ENCODE measurements at regions not wholly inside any gene's neighbourhood (a gene's known extent, or its start where the extent isn't known, plus 50 kb on each side); places are given as distances from the start of the nearest gene placed in this dataset.

DNA sequence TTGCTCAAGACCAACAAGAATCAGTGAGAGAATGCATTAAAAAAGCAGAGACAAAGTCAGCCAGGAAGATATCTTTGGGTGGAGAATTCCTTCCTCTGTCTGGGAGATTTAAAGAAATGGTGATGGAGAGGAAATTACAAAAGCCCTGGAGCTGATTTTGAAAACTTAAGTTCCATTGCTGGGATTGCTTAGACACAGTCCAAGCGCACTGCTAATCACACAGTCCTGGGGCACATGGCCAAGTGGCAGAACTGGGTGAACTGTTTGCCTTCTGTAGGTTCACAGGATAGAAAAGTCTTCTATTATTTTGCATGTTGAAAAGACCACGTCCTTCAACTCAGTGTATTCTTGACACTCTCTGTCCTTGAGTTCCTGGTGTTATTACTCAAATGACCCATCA is 284.9 kb upstream of the FBXL7 start:
- 27 to 74% methylated on average over 2 of the region's 2 CpGs for WGBS, 2 donors (ENCODE audit: low coverage in 1 of 2)
- H3K4me3 ChIP-seq = no peak overlapping the region
- no peaks in the 10 kb centered on the region for H3K36me3 ChIP-seq
- no peak overlapping the region for H3K27ac ChIP-seq
- TF ChIP-seq, protein P1, sequence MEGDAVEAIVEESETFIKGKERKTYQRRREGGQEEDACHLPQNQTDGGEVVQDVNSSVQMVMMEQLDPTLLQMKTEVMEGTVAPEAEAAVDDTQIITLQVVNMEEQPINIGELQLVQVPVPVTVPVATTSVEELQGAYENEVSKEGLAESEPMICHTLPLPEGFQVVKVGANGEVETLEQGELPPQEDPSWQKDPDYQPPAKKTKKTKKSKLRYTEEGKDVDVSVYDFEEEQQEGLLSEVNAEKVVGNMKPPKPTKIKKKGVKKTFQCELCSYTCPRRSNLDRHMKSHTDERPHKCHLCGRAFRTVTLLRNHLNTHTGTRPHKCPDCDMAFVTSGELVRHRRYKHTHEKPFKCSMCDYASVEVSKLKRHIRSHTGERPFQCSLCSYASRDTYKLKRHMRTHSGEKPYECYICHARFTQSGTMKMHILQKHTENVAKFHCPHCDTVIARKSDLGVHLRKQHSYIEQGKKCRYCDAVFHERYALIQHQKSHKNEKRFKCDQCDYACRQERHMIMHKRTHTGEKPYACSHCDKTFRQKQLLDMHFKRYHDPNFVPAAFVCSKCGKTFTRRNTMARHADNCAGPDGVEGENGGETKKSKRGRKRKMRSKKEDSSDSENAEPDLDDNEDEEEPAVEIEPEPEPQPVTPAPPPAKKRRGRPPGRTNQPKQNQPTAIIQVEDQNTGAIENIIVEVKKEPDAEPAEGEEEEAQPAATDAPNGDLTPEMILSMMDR (IDR thresholded peaks at IDR 0.05) = no peak
- no peak for TF ChIP-seq POLR2A (IDR thresholded peaks at IDR 0.05)
- TF ChIP-seq POLR2AphosphoS5 (IDR thresholded peaks at IDR 0.05) = no peak
- no peak for TF ChIP-seq EP300 (IDR thresholded peaks at IDR 0.05)
- no peaks in the 10 kb centered on the region for H3K4me1 ChIP-seq
- H3K9me3 ChIP-seq = peaks cover 0 to 13% (median 0%) of the 10 kb centered on the region in 3 donors
- ATAC-seq = no peak
- no peaks in the 10 kb centered on the region for H3K27me3 ChIP-seq

DNA sequence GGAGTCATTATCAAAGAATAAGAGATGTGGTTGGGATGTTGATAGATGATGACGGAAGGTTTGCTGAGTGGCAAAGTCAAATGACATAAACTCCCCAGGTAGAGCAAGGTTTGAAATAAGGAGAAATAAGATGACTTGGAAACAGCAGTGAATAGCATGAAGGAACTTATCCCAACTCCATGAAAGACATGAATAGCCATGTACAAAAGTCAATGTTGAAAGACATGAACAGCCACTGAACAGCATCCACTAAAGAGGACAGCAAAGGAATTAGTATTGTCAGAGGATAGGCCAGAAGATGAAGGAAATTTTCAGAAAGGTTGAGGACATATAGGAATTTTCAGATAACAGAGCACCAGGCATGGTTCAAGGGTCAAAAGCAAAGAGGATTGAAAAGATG is 286.0 kb upstream of the FBXL7 start:
- Histone ChIP-seq H3K36me3 (no peaks in the 10 kb centered on the region), H3K4me1 (no peaks in the 10 kb centered on the region), H3K27me3 (no peaks in the 10 kb centered on the region), H3K27ac (no peak overlapping the region), H3K9me3 (peaks cover 0 to 13% (median 0%) of the 10 kb centered on the region in 3 donors), H3K4me3 (no peak overlapping the region)
- no peak for TF ChIP-seq POLR2AphosphoS5 (IDR thresholded peaks at IDR 0.05)
- TF ChIP-seq POLR2A (IDR thresholded peaks at IDR 0.05) = no peak
- TF ChIP-seq EP300 (IDR thresholded peaks at IDR 0.05) = no peak
- TF ChIP-seq, protein P1 (IDR thresholded peaks at IDR 0.05) = no peak
- ATAC-seq = no peak
- WGBS, 2 donors (ENCODE audit: low coverage in 1 of 2) = 100% methylated on average over 1 of the region's 1 CpG

DNA sequence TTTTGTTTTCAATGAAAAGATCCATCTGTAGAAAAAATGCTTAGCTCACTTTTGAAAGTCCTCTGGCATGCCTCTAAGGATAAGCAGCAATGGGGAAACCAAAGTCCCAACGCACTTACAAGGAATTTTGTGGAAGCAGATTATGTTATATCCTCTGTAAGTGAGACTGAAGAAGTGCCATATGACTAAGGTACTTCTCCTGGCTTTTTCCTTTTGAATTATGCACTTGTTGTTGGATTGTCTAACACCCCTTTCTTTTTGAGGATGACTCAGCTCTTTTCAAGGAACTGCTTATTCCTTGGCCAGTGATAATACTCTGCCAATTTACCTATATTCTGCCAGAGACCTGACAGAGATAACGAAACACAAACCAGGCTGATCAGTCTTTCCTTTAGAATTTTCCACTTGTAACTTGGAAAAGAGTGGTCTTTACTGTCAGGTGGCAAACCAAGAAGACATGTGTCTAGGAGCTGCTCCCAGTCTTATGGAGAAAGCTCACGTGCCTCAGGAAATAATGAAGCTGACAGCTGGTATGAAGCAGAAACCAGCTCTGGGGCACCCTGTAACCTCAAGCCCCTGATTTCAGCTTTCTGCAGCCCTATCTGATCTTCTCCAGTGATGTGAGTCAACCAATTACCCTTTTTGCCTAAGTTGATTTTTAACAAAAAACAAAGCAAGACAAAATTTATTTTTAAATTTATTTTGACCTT is 290.8 kb upstream of the FBXL7 start:
- H3K36me3 ChIP-seq = no peaks in the 10 kb centered on the region
- H3K4me1 ChIP-seq = no peaks in the 10 kb centered on the region
- peaks cover 0 to 10% (median 0%) of the 10 kb centered on the region in 3 donors for H3K9me3 ChIP-seq
- WGBS, 2 donors (ENCODE audit: low coverage in 1 of 2) = 58 to 61% methylated on average over 3 of the region's 3 CpGs
- no peak for TF ChIP-seq POLR2A (IDR thresholded peaks at IDR 0.05)
- TF ChIP-seq POLR2AphosphoS5 (IDR thresholded peaks at IDR 0.05) = no peak
- no peak for ATAC-seq
- H3K4me3 ChIP-seq = no peak overlapping the region
- H3K27me3 ChIP-seq = no peaks in the 10 kb centered on the region
- no peak overlapping the region for H3K27ac ChIP-seq

DNA sequence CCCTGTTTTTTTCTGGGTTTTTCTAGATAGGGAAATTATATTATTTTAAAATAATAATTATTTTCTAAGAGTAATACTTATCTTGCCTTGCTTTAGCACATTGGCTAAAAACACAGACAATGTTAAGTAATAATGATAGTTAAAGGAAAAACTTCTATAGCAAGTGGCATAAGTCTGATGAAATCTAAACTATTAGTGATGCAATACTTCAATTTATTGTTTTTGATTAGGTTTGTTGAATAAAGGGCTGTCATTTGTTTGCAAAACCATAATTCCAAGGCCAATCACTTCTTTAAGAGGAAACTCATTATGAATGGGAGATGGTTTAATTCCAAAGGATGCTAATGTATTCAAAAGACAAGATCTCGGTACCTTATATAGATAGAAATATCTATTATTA is 293.8 kb upstream of the FBXL7 start:
- no peak overlapping the region for H3K4me3 ChIP-seq
- H3K9me3 ChIP-seq = no peaks in the 10 kb centered on the region
- H3K27ac ChIP-seq = no peak overlapping the region
- H3K27me3 ChIP-seq = no peaks in the 10 kb centered on the region
- H3K36me3 ChIP-seq = no peaks in the 10 kb centered on the region
- WGBS, 2 donors (ENCODE audit: low coverage in 1 of 2) = 87 to 100% methylated on average over 1 of the region's 1 CpG
- no peaks in the 10 kb centered on the region for H3K4me1 ChIP-seq
- TF ChIP-seq POLR2AphosphoS5 (IDR thresholded peaks at IDR 0.05) = no peak
- TF ChIP-seq POLR2A (IDR thresholded peaks at IDR 0.05) = no peak
- TF ChIP-seq, protein P1 (IDR thresholded peaks at IDR 0.05) = no peak
- no peak for TF ChIP-seq EP300 (IDR thresholded peaks at IDR 0.05)
- ATAC-seq = no peak

DNA sequence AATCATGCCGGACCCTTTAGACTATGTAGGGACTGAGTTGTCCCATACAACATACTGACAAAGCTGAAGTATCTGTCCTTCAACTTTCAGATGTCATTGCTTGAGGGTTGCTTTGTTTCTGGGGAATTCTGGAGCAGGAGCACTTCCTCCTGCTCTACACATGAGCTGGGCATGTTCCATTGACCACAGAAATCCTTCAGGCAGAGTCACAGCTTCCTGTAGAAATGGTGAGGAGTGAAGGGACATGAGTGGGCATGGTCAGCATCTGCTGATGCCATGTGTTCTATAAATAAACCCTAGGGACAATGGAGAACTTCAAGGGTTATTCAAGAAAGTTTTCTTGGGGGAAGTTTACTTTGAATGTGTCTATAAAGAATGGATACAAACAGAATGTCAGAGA is 296.6 kb upstream of the FBXL7 start:
- Histone ChIP-seq H3K4me1 (no peaks in the 10 kb centered on the region), H3K27me3 (no peaks in the 10 kb centered on the region), H3K27ac (no peak overlapping the region), H3K36me3 (no peaks in the 10 kb centered on the region), H3K4me3 (no peak overlapping the region), H3K9me3 (no peaks in the 10 kb centered on the region)
- TF ChIP-seq POLR2AphosphoS5 (IDR thresholded peaks at IDR 0.05) = no peak
- no peak for ATAC-seq
- WGBS, 2 donors (ENCODE audit: low coverage in 1 of 2) = 78 to 100% methylated on average over 1 of the region's 1 CpG

GRCh38 chr5:15191012-15191411 is 309.0 kb upstream of the FBXL7 start:
- TF ChIP-seq POLR2AphosphoS5 (IDR thresholded peaks at IDR 0.05) (no peak), POLR2A (IDR thresholded peaks at IDR 0.05) (no peak), EP300 (IDR thresholded peaks at IDR 0.05) (no peak)
- TF ChIP-seq, protein P1 (IDR thresholded peaks at IDR 0.05) = no peak
- ATAC-seq = no peak
- WGBS, 2 donors (ENCODE audit: low coverage in 1 of 2) = 59 to 66% methylated on average over 2 of the region's 2 CpGs
- Histone ChIP-seq H3K4me3 (no peak overlapping the region), H3K27me3 (no peaks in the 10 kb centered on the region), H3K27ac (no peak overlapping the region), H3K9me3 (no peaks in the 10 kb centered on the region), H3K4me1 (no peaks in the 10 kb centered on the region), H3K36me3 (no peaks in the 10 kb centered on the region)
